ENCODE measurements at regions not wholly inside any gene's neighbourhood (a gene's known extent, or its start where the extent isn't known, plus 50 kb on each side); places are given as distances from the start of the nearest gene placed in this dataset.
A peak's percentile ranks its signal among the peaks of the same experiment; 100 is the strongest.
"Not testable (repeated sequence)": the region's sequence is repeated elsewhere in the genome, so short reads cannot be mapped to it uniquely, and the experiment has no call there.

DNA sequence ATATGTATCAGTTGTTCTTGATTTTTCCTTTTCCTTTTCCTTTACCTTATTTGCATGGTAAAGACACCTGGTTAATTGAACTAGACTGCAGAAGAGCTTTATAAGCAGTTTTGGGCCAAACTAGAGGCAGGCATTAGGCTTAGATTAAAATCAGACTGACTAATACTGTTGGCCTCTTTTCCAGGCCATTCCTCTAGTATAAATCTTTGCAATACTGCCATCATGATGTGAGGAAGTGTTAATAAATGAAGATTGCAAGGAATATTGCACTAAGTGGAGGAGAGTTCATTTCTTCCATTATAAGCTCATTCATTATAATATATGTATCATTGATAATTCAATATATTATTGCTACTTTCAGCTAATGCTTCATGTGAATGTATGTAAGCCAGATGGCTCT lies 163.8 kb downstream of the MMUT start:
- no peak for ATAC-seq
- no peaks in the 10 kb centered on the region for H3K9me3 ChIP-seq
- no peak for TF ChIP-seq POLR2A (IDR thresholded peaks at IDR 0.05)
- TF ChIP-seq, protein P1, sequence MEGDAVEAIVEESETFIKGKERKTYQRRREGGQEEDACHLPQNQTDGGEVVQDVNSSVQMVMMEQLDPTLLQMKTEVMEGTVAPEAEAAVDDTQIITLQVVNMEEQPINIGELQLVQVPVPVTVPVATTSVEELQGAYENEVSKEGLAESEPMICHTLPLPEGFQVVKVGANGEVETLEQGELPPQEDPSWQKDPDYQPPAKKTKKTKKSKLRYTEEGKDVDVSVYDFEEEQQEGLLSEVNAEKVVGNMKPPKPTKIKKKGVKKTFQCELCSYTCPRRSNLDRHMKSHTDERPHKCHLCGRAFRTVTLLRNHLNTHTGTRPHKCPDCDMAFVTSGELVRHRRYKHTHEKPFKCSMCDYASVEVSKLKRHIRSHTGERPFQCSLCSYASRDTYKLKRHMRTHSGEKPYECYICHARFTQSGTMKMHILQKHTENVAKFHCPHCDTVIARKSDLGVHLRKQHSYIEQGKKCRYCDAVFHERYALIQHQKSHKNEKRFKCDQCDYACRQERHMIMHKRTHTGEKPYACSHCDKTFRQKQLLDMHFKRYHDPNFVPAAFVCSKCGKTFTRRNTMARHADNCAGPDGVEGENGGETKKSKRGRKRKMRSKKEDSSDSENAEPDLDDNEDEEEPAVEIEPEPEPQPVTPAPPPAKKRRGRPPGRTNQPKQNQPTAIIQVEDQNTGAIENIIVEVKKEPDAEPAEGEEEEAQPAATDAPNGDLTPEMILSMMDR (IDR thresholded peaks at IDR 0.05) = no peak

GRCh38 chr6:49284180-49284579 lies 178.9 kb downstream of the MMUT start:
- ATAC-seq (no peak), DNase-seq (no peak)
- H3K36me3 ChIP-seq = no peaks in the 10 kb centered on the region
- H3K4me1 ChIP-seq = no peaks in the 10 kb centered on the region
- no peak overlapping the region for H3K27ac ChIP-seq
- intact Hi-C loops (cut with DNase I) = no loop called here
- no peak for TF ChIP-seq POLR2A (IDR thresholded peaks at IDR 0.05)
- TF ChIP-seq, protein P1 (IDR thresholded peaks at IDR 0.05) = no peak
- H3K9me3 ChIP-seq = no peaks in the 10 kb centered on the region
- 68 to 78% (median 74%) methylated on average over 1 of the region's 1 CpG for WGBS, 4 donors
- H3K4me3 ChIP-seq = no peak overlapping the region
- H3K27me3 ChIP-seq = no peaks in the 10 kb centered on the region

More for the DNA sequence above, 163.8 kb downstream of the MMUT start:
- Histone ChIP-seq H3K36me3 (no peaks in the 10 kb centered on the region), H3K27me3 (no peaks in the 10 kb centered on the region), H3K27ac (no peak overlapping the region), H3K4me3 (no peak overlapping the region), H3K4me1 (no peaks in the 10 kb centered on the region)
- DNase-seq = no peak
- intact Hi-C loops (cut with DNase I) = no loop called here

DNA sequence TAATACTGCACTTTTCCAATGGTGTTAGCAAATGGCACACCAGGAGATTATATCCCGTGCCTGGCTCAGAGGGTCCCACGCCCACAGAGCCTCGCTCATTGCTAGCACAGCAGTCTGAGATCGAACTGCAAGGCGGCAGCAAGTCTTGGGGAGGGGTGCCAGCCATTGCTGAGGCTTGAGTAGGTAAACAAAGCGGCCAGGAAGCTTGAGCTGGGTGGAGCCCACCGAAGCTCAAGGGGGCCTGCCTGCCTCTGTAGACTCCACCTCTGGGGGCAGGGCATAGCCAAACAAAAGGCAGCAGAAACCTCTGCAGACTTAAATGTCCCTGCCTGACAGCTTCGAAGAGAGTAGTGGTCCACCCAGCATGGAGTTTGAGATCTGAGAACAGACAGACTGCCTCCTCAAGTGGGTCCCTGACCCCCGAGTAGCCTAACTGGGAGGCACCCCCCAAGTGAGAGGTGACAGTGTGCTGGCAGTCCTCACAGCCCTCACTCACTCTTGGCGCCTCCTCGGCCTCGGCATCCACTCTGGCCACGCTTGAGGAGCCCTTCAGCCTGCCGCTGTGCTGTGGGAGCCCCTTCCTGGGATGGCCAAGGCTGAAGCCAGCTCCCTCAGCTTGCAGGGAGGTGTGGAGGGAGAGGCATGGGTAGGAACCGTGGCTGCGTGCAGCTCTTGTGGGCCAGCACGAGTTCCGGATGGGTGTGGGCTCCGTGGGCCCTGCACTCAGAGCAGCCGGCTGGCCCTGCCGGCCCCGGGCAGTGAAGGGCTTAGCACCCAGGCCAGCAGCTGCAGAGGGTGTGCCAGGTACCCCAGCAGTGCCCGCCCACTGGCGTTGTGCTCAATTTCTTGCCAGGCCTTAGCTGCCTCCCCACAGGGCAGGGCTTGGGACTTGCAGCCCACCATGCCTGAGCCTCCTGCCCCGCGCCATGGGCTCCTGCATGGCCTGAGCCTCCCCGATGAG lies 188.0 kb downstream of the MMUT start:
- 80 to 86% (median 84%) methylated on average over 9 to 27 of the region's 27 CpGs for WGBS, 4 donors
- H3K27me3 ChIP-seq; intact Hi-C loops (cut with DNase I); H3K4me1 ChIP-seq; H3K36me3 ChIP-seq; ATAC-seq; H3K27ac ChIP-seq; H3K9me3 ChIP-seq; H3K4me3 ChIP-seq: not testable (repeated sequence)
- peak in 1 of 5 donors; percentile 43 for DNase-seq

DNA sequence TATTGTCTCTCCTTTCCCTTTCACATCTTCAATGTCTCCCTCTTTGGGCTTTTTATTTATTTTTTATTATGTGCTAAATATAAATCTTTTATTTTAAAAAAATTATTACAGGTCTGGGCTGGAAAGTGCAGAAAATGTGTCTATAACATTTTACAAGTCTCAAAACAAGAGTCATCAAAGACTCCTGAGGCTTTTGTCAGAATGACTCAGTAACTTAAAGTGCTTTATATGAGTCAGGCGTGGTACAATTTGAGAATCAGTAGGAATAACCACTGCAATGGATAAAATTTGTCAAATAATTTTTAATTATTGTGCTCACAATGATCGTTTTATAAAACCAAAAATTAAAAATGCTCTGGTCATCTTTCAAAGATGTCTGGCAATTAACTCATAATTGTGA lies 193.9 kb downstream of the MMUT start:
- H3K4me1 ChIP-seq = no peaks in the 10 kb centered on the region
- H3K27me3 ChIP-seq = no peaks in the 10 kb centered on the region
- no peaks in the 10 kb centered on the region for H3K36me3 ChIP-seq
- H3K27ac ChIP-seq = no peak overlapping the region
- intact Hi-C loops (cut with DNase I) = no loop called here
- H3K4me3 ChIP-seq = no peak overlapping the region
- peaks cover 0 to 3% (median 0%) of the 10 kb centered on the region in 12 donors for H3K9me3 ChIP-seq
- no peak for DNase-seq
- ATAC-seq = no peak
- TF ChIP-seq, protein P1 (IDR thresholded peaks at IDR 0.05) = no peak
- TF ChIP-seq POLR2A (IDR thresholded peaks at IDR 0.05) = no peak
- WGBS, 4 donors = 36 to 39% (median 37%) methylated on average over 2 of the region's 2 CpGs
